Retinal pigment epithelial cell (primary cell): ENCODE measurements at regions not wholly inside any gene's neighbourhood (a gene's known extent, or its start where the extent isn't known, plus 50 kb on each side); places are given as distances from the start of the nearest gene placed in this dataset.

ENCODE experiments used
- DNase-seq: peaks from one replicate; pipeline ENCODE4 v3.0.0-alpha.2; 2010; ENCODE audit warnings: low read depth
- H3K4me3 ChIP-seq: 2 replicates; pipeline ENCODE4 v1.5.1; 2011; ENCODE audit warnings: mild to moderate bottlenecking, low read length, control low read depth, moderate library complexity
- CTCF ChIP-seq: conservative IDR thresholded peaks from 2 replicates; pipeline ENCODE4 v1.5.1; 2011; ENCODE audit warnings: low read depth, low read length, control low read depth, inconsistent platforms

- TF ChIP-seq CTCF = no peak
- no peak for DNase-seq
- no peak overlapping the region for H3K4me3 ChIP-seq
Observed at GRCh38 chr21:28421716-28422524, 570.8 kb downstream of the LTN1 start.

- no peak for DNase-seq
- TF ChIP-seq CTCF = no peak
- no peak overlapping the region for H3K4me3 ChIP-seq
Observed at GRCh38 chr21:28419811-28420210, 572.9 kb downstream of the LTN1 start.

GRCh38 chr21:28418726-28419514 lies 573.8 kb downstream of the LTN1 start:
- no peak overlapping the region for H3K4me3 ChIP-seq
- DNase-seq = no peak
- no peak for TF ChIP-seq CTCF

- no peak for TF ChIP-seq CTCF
- no peak overlapping the region for H3K4me3 ChIP-seq
- no peak for DNase-seq
Observed at GRCh38 chr21:28410256-28410655, 582.4 kb downstream of the LTN1 start.

GRCh38 chr21:28402616-28402989 lies 590.1 kb downstream of the LTN1 start:
- H3K4me3 ChIP-seq = no peak overlapping the region
- no peak for DNase-seq
- TF ChIP-seq CTCF = no peak

- H3K4me3 ChIP-seq = no peak overlapping the region
- TF ChIP-seq CTCF = no peak
- DNase-seq = no peak
Observed at GRCh38 chr21:28397040-28397439, 595.6 kb downstream of the LTN1 start.
